Activated T-cell treated with anti-CD3 and anti-CD28 coated beads for 48 hours (primary cell): ENCODE measurements at regions not wholly inside any gene's neighbourhood (a gene's known extent, or its start where the extent isn't known, plus 50 kb on each side); places are given as distances from the start of the nearest gene placed in this dataset.

ENCODE experiments used
- DNase-seq: peaks from one replicate; pipeline ENCODE4 v3.0.0-alpha.2; 2020; ENCODE audit warnings: low read depth

DNA sequence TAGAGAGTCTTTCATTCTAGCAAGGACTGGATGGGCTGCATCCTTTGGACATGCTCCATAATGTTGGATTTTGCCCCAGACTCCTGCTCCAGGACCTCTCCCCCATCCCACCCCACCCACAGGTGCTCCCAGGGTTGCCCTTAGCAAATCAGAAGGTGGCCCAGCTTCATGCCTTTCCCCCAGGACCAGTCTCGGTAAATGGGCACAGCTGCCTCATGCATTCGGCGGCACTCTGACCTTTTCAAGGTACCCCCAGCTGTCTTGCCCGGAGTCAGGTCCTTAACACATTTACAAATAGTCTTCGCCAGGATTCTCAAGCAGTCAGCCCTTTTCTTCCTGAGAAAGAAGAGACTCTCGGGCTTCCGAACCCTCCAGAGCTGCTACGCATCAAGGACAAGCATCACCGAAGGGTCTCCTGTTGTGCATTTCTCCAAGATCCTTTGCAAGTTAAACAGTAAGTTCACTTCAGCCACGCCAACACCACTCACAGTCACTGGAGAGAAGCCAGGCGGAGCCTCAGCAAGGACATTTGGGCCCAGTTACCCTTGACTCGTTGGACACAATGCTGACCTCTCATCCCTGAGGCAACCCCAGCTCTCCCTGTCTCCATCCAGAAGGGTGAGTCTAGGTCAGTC, 287.8 kb downstream of the FAM43A start:
- DNase-seq, result no peak

- no peak for DNase-seq
These were observed 288.9 kb downstream of the FAM43A start for GRCh38 chr3:194974468-194975135.

GRCh38 chr3:194976049-194976451, 290.4 kb downstream of the FAM43A start:
- DNase-seq, result no peak

GRCh38 chr3:194976874-194977273, 291.2 kb downstream of the FAM43A start:
- no peak for DNase-seq

DNA sequence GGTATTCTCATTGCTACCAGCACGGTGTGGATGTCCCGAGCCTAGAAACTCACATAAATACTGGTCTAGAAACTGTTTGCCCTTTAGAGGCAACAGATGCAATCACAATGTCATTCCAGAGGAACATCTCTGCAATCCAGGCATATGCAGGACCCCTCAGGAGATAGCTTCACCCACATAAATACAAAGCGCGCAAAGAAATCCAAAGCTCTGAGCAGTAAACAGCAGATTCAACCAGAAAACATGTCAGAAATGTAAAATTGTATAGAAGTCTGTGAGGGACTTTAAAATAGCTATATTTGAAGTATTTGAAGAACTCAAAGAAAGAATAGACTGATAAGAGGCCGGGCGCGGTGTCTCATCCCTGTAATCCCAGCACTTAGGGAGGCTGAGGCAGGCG, 291.7 kb downstream of the FAM43A start:
- DNase-seq, result no peak

- no peak for DNase-seq
These were observed 291.8 kb downstream of the XXYLT1 start for GRCh38 chr3:194979173-194979572.

GRCh38 chr3:194982472-194982871, 288.5 kb downstream of the XXYLT1 start:
- DNase-seq, result no peak

DNA sequence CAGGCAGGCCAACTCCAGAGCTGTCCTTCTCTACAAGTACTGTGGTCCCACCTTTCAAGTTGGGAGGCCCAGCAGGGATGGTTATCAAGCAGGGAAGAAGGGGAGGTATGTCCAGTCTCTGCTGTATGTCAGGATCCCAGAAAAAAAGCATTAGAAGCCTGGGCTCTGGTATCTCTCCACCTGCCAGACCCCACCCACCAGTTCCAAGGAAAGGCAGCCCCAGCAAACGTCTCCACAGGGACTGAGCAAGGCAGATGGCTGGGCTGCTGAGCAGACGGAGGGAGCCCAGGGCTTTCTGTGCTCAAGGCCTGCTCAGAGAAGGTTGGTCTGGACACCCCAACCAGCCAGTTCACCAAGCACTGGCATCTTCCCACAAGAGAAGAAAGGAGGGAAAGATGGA, 287.8 kb downstream of the XXYLT1 start:
- DNase-seq, result no peak

DNA sequence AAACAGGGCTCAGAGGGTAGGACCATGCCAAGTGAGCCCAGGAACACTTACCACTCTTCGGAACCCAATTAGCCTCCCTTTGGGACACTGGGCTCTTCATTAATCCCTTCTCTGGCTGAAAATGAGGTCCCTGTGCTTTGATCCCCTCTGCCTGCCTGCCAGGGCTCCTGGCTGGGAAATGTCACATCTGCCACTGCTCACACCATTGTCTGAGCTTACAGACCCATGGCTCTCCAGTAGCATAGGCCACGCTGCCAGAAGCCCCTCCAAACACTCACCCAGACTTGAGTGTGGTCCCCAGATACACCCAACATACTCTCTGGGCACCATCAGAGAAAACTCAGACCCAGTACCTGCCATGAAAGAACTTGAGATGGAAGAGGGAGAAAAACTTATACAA, 287.3 kb downstream of the XXYLT1 start:
- no peak for DNase-seq

DNA sequence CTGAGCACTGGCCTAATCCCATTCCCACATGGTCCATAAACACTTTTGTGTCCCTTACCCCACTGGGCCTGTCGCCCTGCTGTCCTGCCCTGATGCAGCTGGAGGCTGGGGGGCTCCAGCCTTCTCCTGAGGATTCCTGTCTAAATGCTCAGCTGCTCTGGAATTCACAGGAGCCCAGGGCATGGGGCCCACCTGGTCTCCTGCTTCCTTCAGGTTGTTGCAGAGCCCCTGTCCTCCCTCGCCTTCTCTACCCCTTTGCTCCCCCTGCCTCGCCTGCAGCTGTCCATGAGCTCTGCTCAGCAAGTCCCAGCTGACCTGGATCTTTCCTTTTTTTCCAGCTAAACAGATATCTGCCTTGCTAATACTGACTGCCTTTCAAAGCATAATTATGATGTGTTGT, 286.9 kb downstream of the XXYLT1 start:
- DNase-seq, result no peak

GRCh38 chr3:194984622-194985021, 286.3 kb downstream of the XXYLT1 start:
- no peak for DNase-seq

DNA sequence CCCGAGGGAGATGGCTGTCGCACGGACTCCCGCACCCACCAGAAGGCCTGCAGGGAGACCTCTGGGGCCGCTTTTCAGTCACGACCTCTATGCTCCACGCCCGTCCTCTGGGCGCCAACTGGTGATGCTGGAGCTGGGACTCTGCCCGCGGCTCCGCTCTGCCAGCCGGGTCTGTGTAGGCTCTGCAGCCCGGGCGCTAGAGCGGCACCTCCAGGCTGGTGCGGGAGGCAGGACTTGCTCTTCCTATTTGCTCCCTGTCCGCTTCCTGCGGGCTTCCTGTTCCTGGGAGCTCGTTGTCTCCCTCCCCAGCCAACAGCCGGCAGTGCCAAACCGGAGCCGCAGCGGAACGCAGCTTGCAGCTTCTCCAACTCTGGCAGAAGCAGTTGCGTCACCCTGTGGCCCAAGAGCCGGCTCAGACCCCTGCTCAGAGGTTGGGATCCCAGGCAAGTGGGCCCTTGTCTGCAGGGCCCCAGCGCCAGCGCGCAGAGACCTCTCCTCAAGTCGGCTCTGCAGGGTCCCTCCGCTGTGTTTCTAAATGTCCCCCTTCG, 285.9 kb downstream of the XXYLT1 start:
- DNase-seq, result no peak

GRCh38 chr3:194986208-194987043, 284.5 kb downstream of the XXYLT1 start:
- no peak for DNase-seq

GRCh38 chr3:194987571-194988494, 283.1 kb downstream of the XXYLT1 start:
- DNase-seq, result no peak

- DNase-seq, result no peak
These were observed 282.3 kb downstream of the XXYLT1 start for GRCh38 chr3:194988495-194989165.

DNA sequence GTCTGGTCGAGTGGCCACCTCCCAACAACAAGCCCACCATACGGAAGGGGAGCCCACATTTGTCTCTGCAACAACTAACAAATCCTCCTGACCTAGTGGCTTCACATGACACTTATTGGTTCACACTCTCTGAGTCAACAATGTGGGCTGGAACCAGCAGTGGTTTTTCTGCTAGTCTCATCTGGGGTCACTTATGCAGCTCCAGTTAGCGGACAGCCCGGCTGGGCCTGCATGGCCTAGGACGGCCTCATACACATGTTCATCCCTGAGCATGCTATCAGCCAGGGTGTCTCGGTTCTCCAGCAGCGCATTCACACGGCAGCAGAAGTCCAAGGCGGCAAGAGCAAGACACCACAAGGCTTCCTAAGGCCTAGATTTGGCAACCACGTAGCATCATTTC, 281.7 kb downstream of the XXYLT1 start:
- DNase-seq, result no peak

GRCh38 chr3:194990454-194991337, 280.3 kb downstream of the XXYLT1 start:
- no peak for DNase-seq

DNA sequence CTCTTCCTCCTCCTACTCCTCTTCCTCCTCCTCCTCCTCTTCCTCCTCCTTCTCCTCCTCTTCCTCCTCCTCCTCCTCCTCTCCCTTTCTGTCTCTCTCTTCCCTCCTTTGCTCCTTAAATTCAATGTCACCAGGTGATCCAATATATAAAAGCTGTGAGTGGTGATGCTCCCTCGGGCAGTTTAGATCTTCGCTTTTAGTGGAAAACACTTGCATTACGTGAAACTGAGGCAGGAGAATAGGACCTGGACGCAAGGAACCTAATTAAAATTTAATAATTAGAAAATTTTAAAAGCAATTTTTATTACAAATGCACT, 279.7 kb downstream of the XXYLT1 start:
- DNase-seq, result no peak

DNA sequence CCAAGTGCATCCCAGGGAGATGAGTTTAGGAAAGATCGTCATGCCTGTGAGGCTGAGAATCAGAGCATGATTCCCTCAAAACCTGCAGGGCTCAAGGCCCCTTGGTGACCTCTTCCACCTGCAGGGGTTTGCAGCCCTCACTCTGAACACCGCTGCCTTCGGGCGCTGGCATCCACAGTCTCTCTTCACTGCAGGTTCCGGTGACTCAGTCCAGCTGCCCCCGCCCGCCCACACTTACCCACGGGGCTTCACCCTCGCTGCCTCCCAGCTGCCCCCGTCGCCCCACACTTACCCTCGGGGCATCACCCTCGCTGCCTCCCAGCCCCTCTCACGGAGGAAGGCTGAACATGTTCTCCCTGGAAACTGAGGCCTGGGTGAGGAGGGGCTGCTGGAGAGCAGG, 277.1 kb downstream of the XXYLT1 start:
- no peak for DNase-seq

DNA sequence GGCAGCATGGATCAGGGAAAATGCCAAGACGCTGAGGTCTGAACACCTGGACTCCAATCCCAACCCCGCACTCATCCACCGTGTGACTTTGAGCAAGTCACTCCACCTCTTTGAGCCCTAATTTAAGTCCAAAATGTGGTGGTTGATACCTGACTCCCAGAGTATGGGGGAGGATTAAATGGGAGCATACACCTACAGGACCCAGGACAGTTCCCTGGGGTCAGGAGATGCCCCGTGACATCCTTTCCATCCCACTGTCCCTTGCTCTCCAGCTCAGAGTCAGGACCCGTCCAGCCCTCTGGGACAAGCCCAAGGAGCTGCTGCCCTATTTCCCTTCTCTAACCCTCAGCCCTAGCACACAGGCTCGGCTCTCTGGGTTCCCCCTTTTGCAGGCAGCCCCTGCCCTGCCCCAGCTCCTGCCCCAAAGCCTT, 276.4 kb downstream of the XXYLT1 start:
- no peak for DNase-seq
